A673 (cell line): ENCODE measurements at regions not wholly inside any gene's neighbourhood (a gene's known extent, or its start where the extent isn't known, plus 50 kb on each side); places are given as distances from the start of the nearest gene placed in this dataset.

Source experiments
- BruUV-seq: library from RNA; stranded (reverse); fragments of 400-500 nt; replicated peaks from 2 replicates; lab custom pipeline; 2021; lab: Mats Ljungman, UMichigan
- CTCF ChIA-PET: fragments of 300-600 bp; sonication (Branson Sonifier 250); formaldehyde crosslinking; loops from one replicate; lab custom pipeline; 2022; ENCODE audit warnings: antibody characterized with exemption; lab: Charles Lee
- POLR2A ChIA-PET: fragments of 300-600 bp; sonication (Branson Sonifier 250); formaldehyde crosslinking; loops from one replicate; lab custom pipeline; 2022; ENCODE audit warnings: antibody characterized with exemption; ENCODE audit not compliant: low non-redundant PET; lab: Charles Lee
- DNase-seq: peaks from one replicate; pipeline ENCODE4 v3.0.0-alpha.2; 2015; ENCODE audit warnings: low spot score
- H3K27ac ChIP-seq: fragments of 200-600 bp; sonication (generic); 2 replicates; pipeline ENCODE4 v1.5.1; 2016; ENCODE audit warnings: mixed run types, low read depth, mild to moderate bottlenecking, mixed read lengths, antibody characterized with exemption, low read length; ENCODE audit not compliant: poor library complexity, severe bottlenecking
- H3K27me3 ChIP-seq: fragments of 200-600 bp; sonication (generic); replicated peaks from 2 replicates; pipeline ENCODE4 v1.6.1; 2017; ENCODE audit warnings: mixed run types, low read depth, mild to moderate bottlenecking, mixed read lengths, antibody characterized with exemption, low read length; ENCODE audit not compliant: insufficient read depth, poor library complexity
- H3K36me3 ChIP-seq: fragments of 200-600 bp; sonication (generic); 2 replicates; pipeline ENCODE4 v1.6.1; 2016; ENCODE audit warnings: mixed run types, mild to moderate bottlenecking, mixed read lengths, antibody characterized with exemption, low read length; ENCODE audit not compliant: insufficient read depth, poor library complexity, severe bottlenecking
- H3K4me1 ChIP-seq: fragments of 200-600 bp; sonication (generic); 2 replicates; pipeline ENCODE4 v1.6.1; 2017; ENCODE audit warnings: mixed run types, mild to moderate bottlenecking, mixed read lengths, antibody characterized with exemption, low read length; ENCODE audit not compliant: insufficient read depth, poor library complexity, severe bottlenecking
- H3K4me3 ChIP-seq: fragments of 200-600 bp; sonication (generic); 2 replicates; pipeline ENCODE4 v1.5.1; 2016; ENCODE audit warnings: low read depth, mixed run types, mild to moderate bottlenecking, mixed read lengths, low read length; ENCODE audit not compliant: poor library complexity, severe bottlenecking
- H3K9me3 ChIP-seq: fragments of 200-600 bp; sonication (generic); 2 replicates; pipeline ENCODE4 v1.6.1; 2016; ENCODE audit warnings: mixed run types, low read depth, mild to moderate bottlenecking, mixed read lengths, antibody characterized with exemption, low read length; ENCODE audit not compliant: poor library complexity, severe bottlenecking
- EZH2 ChIP-seq: fragments of 200-600 bp; sonication (generic); IDR thresholded peaks from 2 replicates; pipeline ENCODE4 v1.6.1; 2017; ENCODE audit warnings: borderline replicate concordance, low read depth, mild to moderate bottlenecking, mixed read lengths, antibody characterized with exemption, low read length; ENCODE audit not compliant: poor library complexity, severe bottlenecking
- intact Hi-C: fragments of 100-400 bp; cut with micrococcal nuclease; formaldehyde crosslinking; loops from one replicate; pipeline ENCODE4 v1.10.0; 2022; ENCODE audit not compliant: unreplicated experiment
- TF ChIP-seq, protein P1 (sequence below): fragments of 300-800, 200-600 bp; sonication (generic); conservative IDR thresholded peaks from 2 replicates; pipeline ENCODE4 v1.5.1; 2017; ENCODE audit warnings: low read depth, mild to moderate bottlenecking, antibody characterized with exemption, low read length, moderate library complexity, mixed read lengths

DNA sequence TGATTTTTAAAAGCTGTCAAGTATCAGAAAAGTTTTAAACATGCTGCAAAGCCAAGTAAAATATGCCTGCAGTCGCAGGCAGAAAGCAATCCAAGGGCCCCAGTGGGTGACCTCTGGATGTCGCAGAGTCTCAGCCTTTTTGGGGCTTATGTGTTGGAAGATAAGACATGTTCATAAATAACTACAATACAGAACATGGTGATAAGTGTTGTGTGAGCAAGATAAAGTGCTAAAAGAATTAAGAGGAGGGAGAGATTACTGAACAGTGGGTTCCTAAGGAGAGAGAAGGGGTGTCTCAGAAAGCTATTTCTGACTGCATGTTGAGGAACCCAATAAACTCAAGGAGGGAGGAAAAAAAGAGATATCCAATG lies 78.9 kb upstream of the ADRB2 start:
- H3K36me3 ChIP-seq: no peaks in the 10 kb centered on the region
- H3K4me1 ChIP-seq: no peaks in the 10 kb centered on the region
- no peak overlapping the region for H3K4me3 ChIP-seq
- ChIA-PET POLR2A (no interaction called here), CTCF (no interaction called here)
- intact Hi-C loops: no loop called here
- peaks cover 4% of the 10 kb centered on the region for H3K27me3 ChIP-seq
- no TSS peak for BruUV-seq
- no peak for DNase-seq
- H3K9me3 ChIP-seq: no peaks in the 10 kb centered on the region
- TF ChIP-seq EZH2: no peak
- TF ChIP-seq, protein P1, sequence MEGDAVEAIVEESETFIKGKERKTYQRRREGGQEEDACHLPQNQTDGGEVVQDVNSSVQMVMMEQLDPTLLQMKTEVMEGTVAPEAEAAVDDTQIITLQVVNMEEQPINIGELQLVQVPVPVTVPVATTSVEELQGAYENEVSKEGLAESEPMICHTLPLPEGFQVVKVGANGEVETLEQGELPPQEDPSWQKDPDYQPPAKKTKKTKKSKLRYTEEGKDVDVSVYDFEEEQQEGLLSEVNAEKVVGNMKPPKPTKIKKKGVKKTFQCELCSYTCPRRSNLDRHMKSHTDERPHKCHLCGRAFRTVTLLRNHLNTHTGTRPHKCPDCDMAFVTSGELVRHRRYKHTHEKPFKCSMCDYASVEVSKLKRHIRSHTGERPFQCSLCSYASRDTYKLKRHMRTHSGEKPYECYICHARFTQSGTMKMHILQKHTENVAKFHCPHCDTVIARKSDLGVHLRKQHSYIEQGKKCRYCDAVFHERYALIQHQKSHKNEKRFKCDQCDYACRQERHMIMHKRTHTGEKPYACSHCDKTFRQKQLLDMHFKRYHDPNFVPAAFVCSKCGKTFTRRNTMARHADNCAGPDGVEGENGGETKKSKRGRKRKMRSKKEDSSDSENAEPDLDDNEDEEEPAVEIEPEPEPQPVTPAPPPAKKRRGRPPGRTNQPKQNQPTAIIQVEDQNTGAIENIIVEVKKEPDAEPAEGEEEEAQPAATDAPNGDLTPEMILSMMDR: no peak
- no peak overlapping the region for H3K27ac ChIP-seq

DNA sequence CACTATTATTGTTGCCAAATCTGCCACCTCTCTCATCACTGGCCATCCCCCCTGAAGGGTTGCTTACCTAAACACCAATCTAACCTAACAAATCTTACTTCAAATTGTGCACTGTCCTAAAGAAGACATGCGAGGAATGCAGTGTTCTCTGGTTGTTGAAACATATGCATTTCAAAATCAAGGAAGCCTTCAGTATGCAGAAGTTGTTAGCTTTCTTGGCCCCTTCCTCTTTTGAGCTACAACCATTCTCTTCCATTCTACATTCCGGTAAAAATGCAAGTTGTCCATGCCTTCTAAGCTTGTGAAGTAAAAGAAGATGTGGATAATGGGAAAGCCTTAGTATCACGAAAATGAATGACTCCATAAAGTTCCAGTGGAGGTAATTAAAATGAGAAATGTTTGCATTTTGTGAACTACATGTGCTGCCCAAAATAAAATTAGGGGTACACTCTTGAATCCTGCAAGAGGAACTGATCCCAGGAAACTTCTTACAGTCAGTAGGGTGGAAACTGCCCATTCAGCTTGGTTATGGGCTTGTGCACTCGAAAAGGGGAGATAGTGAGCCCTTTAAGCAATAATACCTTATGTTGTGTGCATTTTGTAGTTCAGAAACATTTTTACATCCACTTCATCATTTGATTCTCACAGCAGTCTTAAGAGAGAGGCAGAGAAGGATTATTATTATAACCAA lies 77.6 kb upstream of the ADRB2 start:
- CTCF ChIA-PET: no interaction called here
- intact Hi-C loops: no loop called here

DNA sequence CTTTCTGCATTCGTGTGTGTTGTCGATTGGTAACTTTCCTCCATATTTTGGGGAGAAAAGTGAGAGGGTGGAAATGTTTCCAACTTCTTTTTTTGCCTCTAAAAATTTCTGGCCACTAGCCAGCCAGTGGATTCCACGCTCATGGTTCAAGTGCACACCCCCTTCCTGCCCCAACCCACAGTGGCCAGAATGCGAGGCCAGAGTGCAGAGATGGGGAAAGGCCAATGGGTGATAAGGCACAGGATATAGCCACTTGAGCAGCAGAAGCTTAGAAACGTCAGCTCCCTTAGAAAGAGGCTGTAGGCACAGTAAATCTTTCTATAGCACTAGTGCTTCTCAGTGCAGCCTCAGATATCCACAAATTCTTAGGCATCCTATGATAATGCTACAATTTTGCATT lies 75.8 kb upstream of the ADRB2 start:
- ChIA-PET CTCF (no interaction called here), POLR2A (interaction anchor here (0.7 kb wide), 1 partner anchor 18 kb away, joined by 16 read pairs; no protein-coding TSS in a partner anchor)
- peaks cover 4% of the 10 kb centered on the region for H3K27me3 ChIP-seq
- no peak for DNase-seq
- no peaks in the 10 kb centered on the region for H3K36me3 ChIP-seq
- no peaks in the 10 kb centered on the region for H3K4me1 ChIP-seq
- H3K9me3 ChIP-seq: no peaks in the 10 kb centered on the region
- H3K27ac ChIP-seq: no peak overlapping the region
- no peak overlapping the region for H3K4me3 ChIP-seq
- intact Hi-C loops: no loop called here
- TF ChIP-seq EZH2: no peak
- TF ChIP-seq, protein P1: no peak
- no TSS peak for BruUV-seq

More for the DNA sequence above, 77.6 kb upstream of the ADRB2 start:
- DNase-seq: no peak
- TF ChIP-seq EZH2: no peak
- TF ChIP-seq, protein P1: no peak
- POLR2A ChIA-PET: no interaction called here
- peaks cover 4% of the 10 kb centered on the region for H3K27me3 ChIP-seq
- H3K4me3 ChIP-seq: no peak overlapping the region
- no peaks in the 10 kb centered on the region for H3K36me3 ChIP-seq
- no peaks in the 10 kb centered on the region for H3K9me3 ChIP-seq
- no TSS peak for BruUV-seq
- no peaks in the 10 kb centered on the region for H3K4me1 ChIP-seq
- no peak overlapping the region for H3K27ac ChIP-seq
